Dendritic cell treated with granulocyte-macrophage colony-stimulating factor and Interleukin-4, amounts not matched to agents 40 ng/mL and 50 ng/mL, for 4 days (primary cell): ENCODE measurements at regions not wholly inside any gene's neighbourhood (a gene's known extent, or its start where the extent isn't known, plus 50 kb on each side); places are given as distances from the start of the nearest gene placed in this dataset.

ENCODE experiments used
- H3K27ac Mint-ChIP-seq: one replicate; pipeline ENCODE4 v1.8.0; 2022; ENCODE audit warnings: mild to moderate bottlenecking, mixed read lengths
- H3K27me3 Mint-ChIP-seq: one replicate; pipeline ENCODE4 v1.8.0; 2022; ENCODE audit warnings: mild to moderate bottlenecking, mixed read lengths
- H3K36me3 Mint-ChIP-seq: one replicate; pipeline ENCODE4 v1.8.0; 2022; ENCODE audit warnings: low read depth, mixed read lengths
- H3K4me1 Mint-ChIP-seq: one replicate; pipeline ENCODE4 v1.8.0; 2022; ENCODE audit warnings: low read depth, mixed read lengths
- H3K4me3 Mint-ChIP-seq: one replicate; pipeline ENCODE4 v1.8.0; 2022; ENCODE audit warnings: mild to moderate bottlenecking, moderate library complexity, mixed read lengths
- H3K9me3 Mint-ChIP-seq: one replicate; pipeline ENCODE4 v1.8.0; 2022; ENCODE audit warnings: mixed read lengths
- intact Hi-C: fragments of 100-400 bp; cut with micrococcal nuclease; formaldehyde crosslinking; loops from one replicate; pipeline ENCODE4 v1.15.0; 2022

- Mint-ChIP-seq H3K4me3 (no peak overlapping the region), H3K36me3 (no peaks in the 10 kb centered on the region), H3K4me1 (peaks cover 5% of the 10 kb centered on the region), H3K27me3 (peaks cover 4% of the 10 kb centered on the region), H3K27ac (no peak overlapping the region), H3K9me3 (peaks cover 8% of the 10 kb centered on the region)
- intact Hi-C loops = no loop called here
These were observed 85.6 kb upstream of the RASGEF1B start for GRCh38 chr4:81557306-81557705.

GRCh38 chr4:81555489-81555888, 83.8 kb upstream of the RASGEF1B start:
- H3K27ac Mint-ChIP-seq = no peak overlapping the region
- H3K4me3 Mint-ChIP-seq = no peak overlapping the region

GRCh38 chr4:81552086-81552485, 80.4 kb upstream of the RASGEF1B start:
- Mint-ChIP-seq H3K4me3 (no peak overlapping the region), H3K4me1 (peaks cover 5% of the 10 kb centered on the region), H3K27me3 (no peaks in the 10 kb centered on the region), H3K36me3 (no peaks in the 10 kb centered on the region), H3K9me3 (peaks cover 8% of the 10 kb centered on the region), H3K27ac (no peak overlapping the region)
- intact Hi-C loops = no loop called here

More at GRCh38 chr4:81555489-81555888, 83.8 kb upstream of the RASGEF1B start:
- intact Hi-C loops = no loop called here
- Mint-ChIP-seq H3K27me3 (peaks cover 4% of the 10 kb centered on the region), H3K9me3 (peaks cover 8% of the 10 kb centered on the region), H3K36me3 (no peaks in the 10 kb centered on the region), H3K4me1 (peaks cover 5% of the 10 kb centered on the region)

- no peak overlapping the region for H3K27ac Mint-ChIP-seq
- no peak overlapping the region for H3K4me3 Mint-ChIP-seq
- intact Hi-C loops = no loop called here
- H3K27me3 Mint-ChIP-seq = no peaks in the 10 kb centered on the region
- H3K4me1 Mint-ChIP-seq = peaks cover 5% of the 10 kb centered on the region
- H3K9me3 Mint-ChIP-seq = peaks cover 8% of the 10 kb centered on the region
- H3K36me3 Mint-ChIP-seq = no peaks in the 10 kb centered on the region
These were observed 78.7 kb upstream of the RASGEF1B start for GRCh38 chr4:81550388-81550859.

- intact Hi-C loops = no loop called here
- Mint-ChIP-seq H3K9me3 (peaks cover 8% of the 10 kb centered on the region), H3K27ac (no peak overlapping the region), H3K4me1 (peaks cover 5% of the 10 kb centered on the region), H3K36me3 (no peaks in the 10 kb centered on the region), H3K4me3 (no peak overlapping the region), H3K27me3 (no peaks in the 10 kb centered on the region)
These were observed 78.3 kb upstream of the RASGEF1B start for GRCh38 chr4:81549984-81550383.

- intact Hi-C loops = no loop called here
- H3K4me1 Mint-ChIP-seq = no peaks in the 10 kb centered on the region
- peaks cover 13% of the 10 kb centered on the region for H3K9me3 Mint-ChIP-seq
- no peak overlapping the region for H3K4me3 Mint-ChIP-seq
- no peaks in the 10 kb centered on the region for H3K27me3 Mint-ChIP-seq
- no peaks in the 10 kb centered on the region for H3K36me3 Mint-ChIP-seq
- no peak overlapping the region for H3K27ac Mint-ChIP-seq
These were observed 75.1 kb upstream of the RASGEF1B start for GRCh38 chr4:81546777-81547176.

GRCh38 chr4:81541161-81541945, 69.6 kb upstream of the RASGEF1B start:
- intact Hi-C loops = no loop called here
- peaks cover 13% of the 10 kb centered on the region for H3K9me3 Mint-ChIP-seq
- H3K4me3 Mint-ChIP-seq = no peak overlapping the region
- H3K27me3 Mint-ChIP-seq = no peaks in the 10 kb centered on the region
- peaks cover 15% of the 10 kb centered on the region for H3K4me1 Mint-ChIP-seq
- H3K36me3 Mint-ChIP-seq = no peaks in the 10 kb centered on the region
- H3K27ac Mint-ChIP-seq = no peak overlapping the region

GRCh38 chr4:81538716-81539427, 67.2 kb upstream of the RASGEF1B start:
- no peak overlapping the region for H3K4me3 Mint-ChIP-seq
- peaks cover 15% of the 10 kb centered on the region for H3K4me1 Mint-ChIP-seq
- intact Hi-C loops = no loop called here
- H3K9me3 Mint-ChIP-seq = peaks cover 13% of the 10 kb centered on the region
- H3K27ac Mint-ChIP-seq = peak overlapping the region; percentile 79
- H3K36me3 Mint-ChIP-seq = no peaks in the 10 kb centered on the region
- H3K27me3 Mint-ChIP-seq = no peaks in the 10 kb centered on the region

GRCh38 chr4:81531410-81531809, 59.7 kb upstream of the RASGEF1B start:
- Mint-ChIP-seq H3K4me3 (no peak overlapping the region), H3K9me3 (peaks cover 28% of the 10 kb centered on the region), H3K27ac (no peak overlapping the region), H3K27me3 (no peaks in the 10 kb centered on the region), H3K36me3 (peaks cover 6% of the 10 kb centered on the region), H3K4me1 (no peaks in the 10 kb centered on the region)
- intact Hi-C loops = no loop called here

- Mint-ChIP-seq H3K9me3 (peaks cover 32% of the 10 kb centered on the region), H3K4me3 (no peak overlapping the region), H3K36me3 (peaks cover 6% of the 10 kb centered on the region), H3K4me1 (no peaks in the 10 kb centered on the region), H3K27ac (no peak overlapping the region), H3K27me3 (no peaks in the 10 kb centered on the region)
- intact Hi-C loops = no loop called here
These were observed 57.3 kb upstream of the RASGEF1B start for GRCh38 chr4:81528979-81529378.

- Mint-ChIP-seq H3K27ac (no peak overlapping the region), H3K4me3 (no peak overlapping the region), H3K9me3 (peaks cover 32% of the 10 kb centered on the region), H3K27me3 (no peaks in the 10 kb centered on the region), H3K36me3 (peaks cover 6% of the 10 kb centered on the region), H3K4me1 (no peaks in the 10 kb centered on the region)
- intact Hi-C loops = no loop called here
These were observed 56.5 kb upstream of the RASGEF1B start for GRCh38 chr4:81528200-81528599.

- no peaks in the 10 kb centered on the region for H3K4me1 Mint-ChIP-seq
- peaks cover 6% of the 10 kb centered on the region for H3K36me3 Mint-ChIP-seq
- H3K9me3 Mint-ChIP-seq = peaks cover 32% of the 10 kb centered on the region
- no peak overlapping the region for H3K4me3 Mint-ChIP-seq
- intact Hi-C loops = no loop called here
- no peak overlapping the region for H3K27ac Mint-ChIP-seq
- no peaks in the 10 kb centered on the region for H3K27me3 Mint-ChIP-seq
These were observed 56.0 kb upstream of the RASGEF1B start for GRCh38 chr4:81527709-81528108.

- Mint-ChIP-seq H3K36me3 (peaks cover 6% of the 10 kb centered on the region), H3K4me3 (no peak overlapping the region), H3K27ac (no peak overlapping the region), H3K9me3 (peaks cover 32% of the 10 kb centered on the region), H3K4me1 (no peaks in the 10 kb centered on the region), H3K27me3 (no peaks in the 10 kb centered on the region)
- intact Hi-C loops = no loop called here
These were observed 55.4 kb upstream of the RASGEF1B start for GRCh38 chr4:81527115-81527514.

- Mint-ChIP-seq H3K4me3 (no peak overlapping the region), H3K36me3 (peaks cover 6% of the 10 kb centered on the region), H3K27me3 (no peaks in the 10 kb centered on the region), H3K4me1 (no peaks in the 10 kb centered on the region), H3K27ac (no peak overlapping the region), H3K9me3 (peaks cover 32% of the 10 kb centered on the region)
- intact Hi-C loops = no loop called here
These were observed 55.0 kb upstream of the RASGEF1B start for GRCh38 chr4:81526706-81527105.
